ENCODE measurements at regions not wholly inside any gene's neighbourhood (a gene's known extent, or its start where the extent isn't known, plus 50 kb on each side); places are given as distances from the start of the nearest gene placed in this dataset.
"Not testable (repeated sequence)": the region's sequence is repeated elsewhere in the genome, so short reads cannot be mapped to it uniquely, and the experiment has no call there.

- peaks cover 25% of the 10 kb centered on the region for H3K36me3 Mint-ChIP-seq (ENCODE audit: low read depth)
- peaks cover 4% of the 10 kb centered on the region for H3K27me3 Mint-ChIP-seq (ENCODE audit: low read depth, poor library complexity)
- no peak for TF ChIP-seq CTCF (IDR thresholded peaks at IDR 0.05)
- H3K9me3 Mint-ChIP-seq, result no peaks in the 10 kb centered on the region
- DNase-seq, result no peak
- peak overlapping the region; percentile 49 for H3K27ac Mint-ChIP-seq
- peaks cover 21% of the 10 kb centered on the region for H3K4me1 Mint-ChIP-seq
- no peak overlapping the region for H3K4me3 Mint-ChIP-seq
Observed at GRCh38 chr3:124636101-124636862, 94.0 kb upstream of the UMPS start.

- Mint-ChIP-seq H3K9me3 (no peaks in the 10 kb centered on the region), H3K27ac (no peak overlapping the region)
- no peak for TF ChIP-seq CTCF (IDR thresholded peaks at IDR 0.05)
Observed at GRCh38 chr3:124636863-124637296, 93.4 kb upstream of the UMPS start.

GRCh38 chr3:124639406-124640237 lies 90.6 kb upstream of the UMPS start:
- no peak for DNase-seq
- no peak overlapping the region for H3K4me3 Mint-ChIP-seq
- peaks cover 21% of the 10 kb centered on the region for H3K4me1 Mint-ChIP-seq
- H3K27ac Mint-ChIP-seq, result no peak overlapping the region
- no peaks in the 10 kb centered on the region for H3K9me3 Mint-ChIP-seq
- TF ChIP-seq CTCF (IDR thresholded peaks at IDR 0.05), result no peak
- peaks cover 4% of the 10 kb centered on the region for H3K27me3 Mint-ChIP-seq (ENCODE audit: low read depth, poor library complexity)
- peaks cover 19% of the 10 kb centered on the region for H3K36me3 Mint-ChIP-seq (ENCODE audit: low read depth)

More at GRCh38 chr3:124636863-124637296, 93.4 kb upstream of the UMPS start:
- peaks cover 21% of the 10 kb centered on the region for H3K4me1 Mint-ChIP-seq
- DNase-seq, result no peak
- H3K36me3 Mint-ChIP-seq (ENCODE audit: low read depth), result peaks cover 25% of the 10 kb centered on the region
- H3K4me3 Mint-ChIP-seq, result no peak overlapping the region
- H3K27me3 Mint-ChIP-seq (ENCODE audit: low read depth, poor library complexity), result peaks cover 4% of the 10 kb centered on the region

GRCh38 chr3:124640635-124641306 lies 89.5 kb upstream of the UMPS start:
- Mint-ChIP-seq H3K4me1 (peaks cover 21% of the 10 kb centered on the region), H3K4me3 (no peak overlapping the region), H3K27ac (no peak overlapping the region), H3K36me3 (ENCODE audit: low read depth) (peaks cover 18% of the 10 kb centered on the region), H3K9me3 (no peaks in the 10 kb centered on the region), H3K27me3 (ENCODE audit: low read depth, poor library complexity) (no peaks in the 10 kb centered on the region)
- no peak for TF ChIP-seq CTCF (IDR thresholded peaks at IDR 0.05)
- no peak for DNase-seq

- Mint-ChIP-seq H3K9me3 (no peaks in the 10 kb centered on the region), H3K4me3 (no peak overlapping the region), H3K27ac (peak overlapping the region; percentile 80), H3K27me3 (ENCODE audit: low read depth, poor library complexity) (no peaks in the 10 kb centered on the region), H3K36me3 (ENCODE audit: low read depth) (peaks cover 24% of the 10 kb centered on the region), H3K4me1 (peaks cover 2% of the 10 kb centered on the region)
- no peak for TF ChIP-seq CTCF (IDR thresholded peaks at IDR 0.05)
- DNase-seq, result no peak
Observed at GRCh38 chr3:124643453-124643852, 86.8 kb upstream of the UMPS start.

- H3K27me3 Mint-ChIP-seq (ENCODE audit: low read depth, poor library complexity); H3K4me3 Mint-ChIP-seq; H3K4me1 Mint-ChIP-seq; H3K27ac Mint-ChIP-seq; H3K9me3 Mint-ChIP-seq; DNase-seq: not testable (repeated sequence)
- H3K36me3 Mint-ChIP-seq (ENCODE audit: low read depth), result peaks cover 18% of the 10 kb centered on the region
Observed at GRCh38 chr3:124646186-124646585, 84.1 kb upstream of the UMPS start.

All from nephron progenitor cell (in vitro differentiated cells).